ENCODE measurements at regions not wholly inside any gene's neighbourhood (a gene's known extent, or its start where the extent isn't known, plus 50 kb on each side); places are given as distances from the start of the nearest gene placed in this dataset.

DNA sequence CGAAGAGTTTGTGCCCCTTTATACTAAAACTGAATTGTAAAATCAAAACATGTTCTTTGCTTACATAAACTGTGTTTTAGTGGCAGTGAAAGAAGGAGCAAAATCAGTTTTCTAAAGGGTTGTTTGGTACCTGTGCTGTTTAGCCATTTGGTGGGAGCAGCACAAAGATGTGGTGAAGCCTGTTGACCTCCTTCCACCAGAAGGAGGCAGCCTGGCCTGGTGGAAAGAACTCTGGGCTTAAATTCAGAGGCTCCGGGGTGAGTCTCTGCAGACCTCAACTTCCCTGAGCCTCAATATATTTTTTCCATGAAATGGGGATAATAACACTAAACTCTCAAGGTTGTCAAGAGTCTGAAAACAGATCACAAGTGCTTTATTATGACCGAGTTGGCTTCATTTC, 502.5 kb downstream of the VRK1 start:
- no peak for TF ChIP-seq CEBPB (IDR thresholded peaks at IDR 0.05)
- no peak for TF ChIP-seq NFIC (IDR thresholded peaks at IDR 0.05)

DNA sequence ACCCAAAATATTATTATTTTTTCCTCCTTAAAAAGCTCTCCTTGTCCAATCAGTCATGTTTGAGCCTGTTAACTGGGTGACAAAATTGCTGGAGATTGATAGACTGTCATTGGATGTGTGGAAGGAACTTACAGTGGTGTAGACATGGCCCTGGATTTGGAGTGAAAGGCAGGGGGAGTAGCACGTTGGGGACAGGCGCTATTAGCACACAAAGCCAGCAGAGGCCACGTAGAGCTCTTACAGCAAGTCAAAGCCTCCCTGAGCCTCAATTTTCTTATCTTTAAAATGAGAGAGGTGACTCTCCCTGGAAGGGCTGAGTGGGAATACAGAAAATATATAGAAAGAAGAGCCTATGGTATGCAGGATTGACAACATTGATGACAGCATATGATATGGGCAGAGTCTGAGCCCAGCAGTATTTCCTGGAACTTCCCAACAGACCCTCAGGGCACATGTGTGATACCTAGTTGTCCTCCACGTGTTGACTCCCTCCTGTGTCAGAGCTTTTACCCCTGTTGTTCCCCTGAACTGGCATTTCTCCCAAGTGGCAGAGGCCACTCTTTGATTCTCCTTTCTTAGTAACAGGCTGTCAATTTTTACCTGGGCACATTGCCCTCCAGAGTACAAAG, 504.9 kb downstream of the VRK1 start:
- TF ChIP-seq, protein P1, sequence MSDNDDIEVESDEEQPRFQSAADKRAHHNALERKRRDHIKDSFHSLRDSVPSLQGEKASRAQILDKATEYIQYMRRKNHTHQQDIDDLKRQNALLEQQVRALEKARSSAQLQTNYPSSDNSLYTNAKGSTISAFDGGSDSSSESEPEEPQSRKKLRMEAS (IDR thresholded peaks at IDR 0.05), result no peak
- TF ChIP-seq NFIC (IDR thresholded peaks at IDR 0.05) (no peak), TEAD4 (IDR thresholded peaks at IDR 0.05) (no peak), RAD21 (IDR thresholded peaks at IDR 0.05; ENCODE audit: low read depth) (no peak), CREB1 (IDR thresholded peaks at IDR 0.05; ENCODE audit: low read depth) (no peak), CEBPB (IDR thresholded peaks at IDR 0.05) (no peak), ZBTB7A (IDR thresholded peaks at IDR 0.05; ENCODE audit: low read depth) (no peak), YY1 (IDR thresholded peaks at IDR 0.05; ENCODE audit: low read depth) (no peak), EP300 (IDR thresholded peaks at IDR 0.05; ENCODE audit: borderline replicate concordance) (no peak), TAF1 (IDR thresholded peaks at IDR 0.05; ENCODE audit: low read depth) (no peak), TCF12 (IDR thresholded peaks at IDR 0.05; ENCODE audit: low read depth) (no peak), EGR1 (IDR thresholded peaks at IDR 0.05) (no peak), FOXM1 (IDR thresholded peaks at IDR 0.05; ENCODE audit: borderline replicate concordance, low read depth) (no peak)
- TF ChIP-seq, protein P2, sequence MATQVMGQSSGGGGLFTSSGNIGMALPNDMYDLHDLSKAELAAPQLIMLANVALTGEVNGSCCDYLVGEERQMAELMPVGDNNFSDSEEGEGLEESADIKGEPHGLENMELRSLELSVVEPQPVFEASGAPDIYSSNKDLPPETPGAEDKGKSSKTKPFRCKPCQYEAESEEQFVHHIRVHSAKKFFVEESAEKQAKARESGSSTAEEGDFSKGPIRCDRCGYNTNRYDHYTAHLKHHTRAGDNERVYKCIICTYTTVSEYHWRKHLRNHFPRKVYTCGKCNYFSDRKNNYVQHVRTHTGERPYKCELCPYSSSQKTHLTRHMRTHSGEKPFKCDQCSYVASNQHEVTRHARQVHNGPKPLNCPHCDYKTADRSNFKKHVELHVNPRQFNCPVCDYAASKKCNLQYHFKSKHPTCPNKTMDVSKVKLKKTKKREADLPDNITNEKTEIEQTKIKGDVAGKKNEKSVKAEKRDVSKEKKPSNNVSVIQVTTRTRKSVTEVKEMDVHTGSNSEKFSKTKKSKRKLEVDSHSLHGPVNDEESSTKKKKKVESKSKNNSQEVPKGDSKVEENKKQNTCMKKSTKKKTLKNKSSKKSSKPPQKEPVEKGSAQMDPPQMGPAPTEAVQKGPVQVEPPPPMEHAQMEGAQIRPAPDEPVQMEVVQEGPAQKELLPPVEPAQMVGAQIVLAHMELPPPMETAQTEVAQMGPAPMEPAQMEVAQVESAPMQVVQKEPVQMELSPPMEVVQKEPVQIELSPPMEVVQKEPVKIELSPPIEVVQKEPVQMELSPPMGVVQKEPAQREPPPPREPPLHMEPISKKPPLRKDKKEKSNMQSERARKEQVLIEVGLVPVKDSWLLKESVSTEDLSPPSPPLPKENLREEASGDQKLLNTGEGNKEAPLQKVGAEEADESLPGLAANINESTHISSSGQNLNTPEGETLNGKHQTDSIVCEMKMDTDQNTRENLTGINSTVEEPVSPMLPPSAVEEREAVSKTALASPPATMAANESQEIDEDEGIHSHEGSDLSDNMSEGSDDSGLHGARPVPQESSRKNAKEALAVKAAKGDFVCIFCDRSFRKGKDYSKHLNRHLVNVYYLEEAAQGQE (IDR thresholded peaks at IDR 0.05; ENCODE audit: low read depth), result no peak
- TF ChIP-seq, protein P3, sequence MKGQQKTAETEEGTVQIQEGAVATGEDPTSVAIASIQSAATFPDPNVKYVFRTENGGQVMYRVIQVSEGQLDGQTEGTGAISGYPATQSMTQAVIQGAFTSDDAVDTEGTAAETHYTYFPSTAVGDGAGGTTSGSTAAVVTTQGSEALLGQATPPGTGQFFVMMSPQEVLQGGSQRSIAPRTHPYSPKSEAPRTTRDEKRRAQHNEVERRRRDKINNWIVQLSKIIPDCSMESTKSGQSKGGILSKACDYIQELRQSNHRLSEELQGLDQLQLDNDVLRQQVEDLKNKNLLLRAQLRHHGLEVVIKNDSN (IDR thresholded peaks at IDR 0.05), result no peak

DNA sequence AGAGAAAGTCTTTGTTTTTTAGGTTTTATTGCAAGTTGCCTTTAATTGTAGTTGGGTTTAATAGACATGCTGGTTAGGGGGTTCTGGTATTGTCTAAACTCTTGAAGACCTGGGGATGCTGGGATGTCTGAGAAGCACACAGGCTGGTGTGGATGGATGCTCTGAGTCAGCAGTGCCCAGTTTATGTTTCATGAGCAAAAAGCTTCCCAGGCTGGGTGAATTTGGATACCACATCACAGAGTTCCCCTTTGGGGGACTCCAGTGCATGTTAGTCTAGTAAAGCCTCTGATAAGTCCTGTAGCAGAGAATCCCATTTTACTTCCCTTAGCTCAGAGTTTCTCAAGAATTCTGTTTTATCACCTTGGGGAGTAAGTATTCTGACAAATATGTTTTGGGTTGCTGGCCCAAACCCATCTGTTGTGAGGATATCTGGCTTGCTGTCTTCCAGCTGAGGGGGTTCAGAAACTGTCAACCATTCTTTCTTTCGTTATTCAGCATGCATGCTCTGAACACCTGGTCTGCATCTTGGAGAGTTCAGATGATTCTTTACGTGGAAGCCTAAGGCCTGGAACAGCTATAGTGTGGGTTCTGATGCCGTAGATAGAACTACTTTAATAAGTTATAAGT, 509.1 kb downstream of the VRK1 start:
- no peak for TF ChIP-seq TAF1 (IDR thresholded peaks at IDR 0.05; ENCODE audit: low read depth)
- no peak for TF ChIP-seq TEAD4 (IDR thresholded peaks at IDR 0.05)
- TF ChIP-seq, protein P2 (IDR thresholded peaks at IDR 0.05; ENCODE audit: low read depth), result no peak
- no peak for TF ChIP-seq ZBTB7A (IDR thresholded peaks at IDR 0.05; ENCODE audit: low read depth)
- TF ChIP-seq EP300 (IDR thresholded peaks at IDR 0.05; ENCODE audit: borderline replicate concordance), result no peak
- TF ChIP-seq, protein P3 (IDR thresholded peaks at IDR 0.05), result no peak
- TF ChIP-seq EGR1 (IDR thresholded peaks at IDR 0.05), result no peak
- no peak for TF ChIP-seq RAD21 (IDR thresholded peaks at IDR 0.05; ENCODE audit: low read depth)
- TF ChIP-seq FOXM1 (IDR thresholded peaks at IDR 0.05; ENCODE audit: borderline replicate concordance, low read depth), result no peak
- TF ChIP-seq NFIC (IDR thresholded peaks at IDR 0.05), result no peak

DNA sequence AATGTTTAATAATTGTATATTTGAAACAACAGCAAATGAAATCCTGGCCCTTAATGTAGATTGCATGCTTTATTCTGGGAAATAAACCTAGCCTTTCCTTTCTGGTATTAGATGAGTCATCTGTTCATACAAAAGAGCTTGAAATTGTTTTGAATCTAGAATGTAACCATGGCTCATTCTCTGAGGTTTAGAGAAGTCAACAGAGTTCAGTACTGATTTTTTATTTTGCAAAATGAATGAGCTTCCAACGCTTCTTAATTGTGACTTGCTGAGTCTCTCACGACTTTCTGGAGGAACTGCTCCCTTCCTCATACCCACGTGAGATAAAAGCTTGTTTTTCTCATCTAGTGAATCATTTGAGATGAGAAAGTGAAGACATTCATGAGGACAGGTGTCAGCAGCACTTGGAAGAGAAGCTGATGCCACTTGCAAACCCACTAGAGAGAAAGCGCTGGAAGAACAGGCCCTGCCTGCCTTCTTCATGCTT, 509.6 kb downstream of the VRK1 start:
- TF ChIP-seq CREB1 (IDR thresholded peaks at IDR 0.05; ENCODE audit: low read depth) (no peak), FOXM1 (IDR thresholded peaks at IDR 0.05; ENCODE audit: borderline replicate concordance, low read depth) (no peak), CEBPB (IDR thresholded peaks at IDR 0.05) (no peak), TAF1 (IDR thresholded peaks at IDR 0.05; ENCODE audit: low read depth) (no peak), EP300 (IDR thresholded peaks at IDR 0.05; ENCODE audit: borderline replicate concordance) (no peak), TEAD4 (IDR thresholded peaks at IDR 0.05) (no peak), EGR1 (IDR thresholded peaks at IDR 0.05) (no peak), YY1 (IDR thresholded peaks at IDR 0.05; ENCODE audit: low read depth) (no peak), ZBTB7A (IDR thresholded peaks at IDR 0.05; ENCODE audit: low read depth) (no peak), NFIC (IDR thresholded peaks at IDR 0.05) (no peak), RAD21 (IDR thresholded peaks at IDR 0.05; ENCODE audit: low read depth) (no peak), TCF12 (IDR thresholded peaks at IDR 0.05; ENCODE audit: low read depth) (no peak)
- TF ChIP-seq, protein P2 (IDR thresholded peaks at IDR 0.05; ENCODE audit: low read depth), result no peak
- TF ChIP-seq, protein P3 (IDR thresholded peaks at IDR 0.05), result no peak
- TF ChIP-seq, protein P1 (IDR thresholded peaks at IDR 0.05), result no peak
